HK-2 (cell line): ENCODE measurements at regions not wholly inside any gene's neighbourhood (a gene's known extent, or its start where the extent isn't known, plus 50 kb on each side); places are given as distances from the start of the nearest gene placed in this dataset.
"Not testable (repeated sequence)": the region's sequence is repeated elsewhere in the genome, so short reads cannot be mapped to it uniquely, and the experiment has no call there.

Experiments used
- DNase-seq: peaks from one replicate; pipeline ENCODE4 v3.0.0-alpha.2; 2018; ENCODE audit not compliant: unreplicated experiment

DNA sequence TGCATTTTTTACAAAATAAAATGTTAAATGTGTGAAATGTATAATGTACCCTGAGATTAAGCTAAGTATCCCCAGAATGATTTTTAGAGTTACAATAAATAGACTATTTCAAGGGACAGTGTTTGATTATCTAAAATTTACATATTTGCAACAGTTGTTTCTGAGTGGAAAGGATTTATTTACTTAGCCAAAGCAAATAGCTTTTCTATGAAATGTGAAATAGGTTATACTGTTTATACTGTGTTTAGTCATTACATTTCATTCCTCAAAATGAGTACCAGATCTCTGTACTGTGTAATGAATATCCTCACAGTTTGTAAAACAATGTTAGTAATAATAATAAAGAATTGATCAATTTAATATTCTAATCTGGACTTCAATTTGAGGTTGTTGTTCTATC is 1019.0 kb downstream of the NR2F1-AS1 start:
- no peak for DNase-seq

- no peak for DNase-seq
Observed at GRCh38 chr5:92561411-92561959, 1019.5 kb downstream of the NR2F1-AS1 start.

- DNase-seq: no peak
Observed at GRCh38 chr5:92560698-92561401, 1020.2 kb downstream of the NR2F1-AS1 start.

DNA sequence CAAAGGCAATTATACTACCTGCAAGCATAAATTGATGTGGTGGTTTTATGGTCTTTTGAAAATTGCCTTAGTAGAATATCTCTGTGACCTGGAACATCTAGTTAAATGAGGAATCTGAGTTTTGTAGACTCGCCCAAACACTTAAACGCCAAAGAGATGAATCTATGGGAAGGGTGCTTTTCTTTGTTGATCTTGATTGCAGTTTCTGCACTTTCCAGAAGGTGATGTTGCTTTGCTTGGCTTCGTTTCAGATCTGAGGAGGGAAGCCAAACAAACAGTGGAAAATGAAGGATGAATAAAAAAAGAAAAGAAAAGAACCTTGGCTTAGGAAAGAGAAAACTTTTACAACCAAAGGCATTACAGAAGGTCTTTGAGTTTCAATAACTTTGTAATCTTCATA is 1021.2 kb downstream of the NR2F1-AS1 start:
- DNase-seq: no peak

GRCh38 chr5:92559331-92559730 is 1021.7 kb downstream of the NR2F1-AS1 start:
- no peak for DNase-seq

DNA sequence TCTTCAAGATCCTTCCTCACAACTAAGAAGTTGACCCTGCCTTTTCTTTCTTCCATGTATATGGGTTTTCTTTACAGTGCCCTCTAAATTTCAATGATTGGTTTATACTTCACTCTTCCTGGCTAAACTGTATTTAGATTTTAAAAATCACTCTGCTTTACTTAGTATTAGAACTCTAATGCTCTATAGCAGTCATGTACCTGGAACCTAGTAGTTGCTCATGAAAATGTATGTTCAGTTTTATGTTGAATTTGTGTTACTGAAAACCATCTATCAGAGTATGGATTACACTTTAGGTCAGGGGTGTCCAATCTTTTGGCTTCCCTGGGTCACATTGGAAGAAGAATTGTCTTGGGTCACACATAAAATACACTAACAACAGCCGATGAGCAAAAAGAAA is 1024.3 kb downstream of the NR2F1-AS1 start:
- DNase-seq: no peak

- no peak for DNase-seq
Observed at GRCh38 chr5:92554447-92555085, 1026.5 kb downstream of the NR2F1-AS1 start.

DNA sequence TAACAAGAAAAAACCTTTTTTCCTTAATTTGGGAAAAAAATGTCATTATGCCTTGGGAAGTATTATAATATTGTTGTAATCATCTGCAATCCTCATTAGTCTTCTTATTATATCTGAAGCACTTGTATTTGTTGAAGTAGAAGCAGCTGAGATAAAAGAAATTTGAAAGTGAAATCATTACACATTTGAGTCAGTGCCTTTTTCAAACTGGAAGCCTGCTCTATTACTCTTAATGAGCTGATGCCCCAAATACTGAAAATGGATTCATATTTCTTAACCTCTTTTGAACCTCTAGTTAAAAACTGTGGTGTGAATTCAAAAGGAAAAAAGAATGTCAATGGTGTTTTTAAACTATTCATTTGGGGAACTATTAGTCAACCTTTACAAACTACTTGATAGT is 1027.7 kb downstream of the NR2F1-AS1 start:
- DNase-seq: no peak

- no peak for DNase-seq
Observed at GRCh38 chr5:92552206-92553160, 1028.5 kb downstream of the NR2F1-AS1 start.

DNA sequence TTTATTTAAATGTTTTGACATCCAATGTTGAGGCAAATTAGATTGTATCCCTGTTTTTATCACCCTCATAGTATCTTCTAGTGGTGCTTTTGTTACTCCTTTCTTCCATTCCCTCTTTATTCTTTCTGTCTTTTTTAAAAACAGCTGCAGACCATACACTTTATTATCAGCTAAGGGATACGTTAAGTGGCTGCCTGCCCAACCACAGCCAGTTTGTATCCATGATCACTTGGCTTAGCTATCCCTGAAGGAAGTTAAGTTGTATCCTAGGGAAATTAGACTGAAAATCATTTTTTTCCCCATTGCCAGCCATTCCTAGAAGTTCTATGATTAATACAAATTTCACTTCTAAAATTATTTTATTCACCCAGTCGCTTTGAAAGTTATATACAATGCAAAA is 1032.7 kb downstream of the NR2F1-AS1 start:
- no peak for DNase-seq

- DNase-seq: no peak
Observed at GRCh38 chr5:92544596-92544995, 1036.4 kb downstream of the NR2F1-AS1 start.

DNA sequence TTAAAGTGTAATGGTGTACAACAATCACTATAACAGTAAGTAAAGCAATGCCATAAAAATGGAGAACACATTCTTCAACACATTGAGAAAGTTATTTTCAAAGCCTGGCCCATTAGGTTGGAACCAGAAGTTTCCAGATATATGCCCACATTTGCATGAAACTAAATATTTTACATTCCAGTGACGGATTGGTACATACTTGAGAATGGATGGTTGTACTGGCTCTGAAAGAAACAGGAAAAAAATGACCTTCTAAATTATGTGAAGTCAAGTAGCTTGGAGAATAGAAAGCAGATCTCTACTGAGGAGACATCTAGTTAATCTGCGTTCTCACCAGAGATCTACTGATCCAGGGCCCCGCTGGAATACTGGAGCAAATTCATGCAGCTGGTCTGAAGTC is 1037.0 kb downstream of the NR2F1-AS1 start:
- no peak for DNase-seq

DNA sequence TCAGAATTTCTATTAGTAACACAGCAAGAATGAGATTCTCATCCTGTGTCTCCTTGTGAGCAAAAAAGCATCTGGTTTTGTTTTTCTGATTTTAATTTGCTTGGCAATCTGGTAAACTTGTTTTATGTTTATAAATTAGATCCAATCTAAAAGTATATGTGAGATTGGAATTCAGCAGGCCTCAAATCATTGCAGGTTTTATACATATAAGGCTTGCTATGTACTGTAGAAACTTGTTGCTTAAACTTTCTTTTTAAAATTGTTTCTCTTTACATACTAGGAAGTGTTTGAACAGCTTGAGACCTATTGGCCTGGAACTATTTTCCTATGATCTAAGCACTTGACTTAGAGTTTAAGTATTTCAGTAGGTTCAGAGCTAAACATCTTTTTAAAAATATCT is 1037.8 kb downstream of the NR2F1-AS1 start:
- DNase-seq: no peak

DNA sequence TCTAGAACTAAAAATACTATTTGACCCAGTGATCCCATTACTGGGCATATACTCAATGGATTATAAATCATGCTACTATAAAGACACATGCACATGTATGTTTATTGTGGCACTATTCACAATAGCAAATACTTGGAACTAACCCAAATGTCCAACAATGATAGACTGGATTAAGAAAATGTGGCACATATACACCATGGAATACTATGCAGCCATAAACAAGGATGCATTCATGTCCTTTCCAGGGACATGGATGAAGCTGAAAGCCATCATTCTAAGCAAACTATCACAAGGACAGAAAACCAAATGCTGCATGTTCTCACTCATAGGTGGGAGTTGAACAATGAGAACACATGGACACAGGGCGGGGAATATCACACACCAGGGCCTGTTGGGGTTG is 1039.0 kb downstream of the NR2F1-AS1 start:
- DNase-seq: not testable (repeated sequence)

DNA sequence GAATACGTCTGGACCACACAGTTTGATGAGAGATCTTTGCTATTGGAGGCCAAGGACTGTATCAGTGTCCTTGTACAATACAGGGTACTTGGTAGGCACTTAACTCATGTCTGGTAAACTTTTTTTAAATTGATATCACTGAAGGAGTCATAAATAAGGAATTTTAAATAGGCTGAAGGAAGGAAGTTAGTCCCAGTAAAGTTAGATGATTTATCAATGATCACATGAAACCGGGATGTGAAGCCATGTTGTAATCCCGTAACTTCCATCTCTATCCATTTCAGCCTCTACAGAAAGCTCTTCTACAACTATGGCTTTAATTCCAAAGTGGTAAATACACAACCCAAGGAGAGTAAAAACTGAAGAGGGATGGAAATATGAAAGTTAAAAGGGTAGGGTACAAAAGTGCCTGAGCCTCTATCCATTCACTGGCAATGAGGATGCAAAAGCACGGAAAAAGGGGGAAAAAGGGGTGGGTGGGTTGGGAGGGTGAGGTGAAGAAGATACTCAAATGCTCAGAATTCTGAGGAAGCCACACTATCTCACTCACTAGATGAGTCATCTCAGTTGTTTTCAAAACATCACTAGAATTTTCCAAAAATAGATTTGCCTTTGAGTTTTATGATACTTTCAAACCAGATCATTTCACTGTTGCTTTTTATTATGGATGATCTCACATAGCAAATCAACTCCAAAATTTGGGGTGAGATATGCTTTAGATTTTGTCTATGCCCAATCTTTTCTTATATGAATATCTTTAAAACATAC is 1053.5 kb downstream of the NR2F1-AS1 start:
- DNase-seq: no peak

DNA sequence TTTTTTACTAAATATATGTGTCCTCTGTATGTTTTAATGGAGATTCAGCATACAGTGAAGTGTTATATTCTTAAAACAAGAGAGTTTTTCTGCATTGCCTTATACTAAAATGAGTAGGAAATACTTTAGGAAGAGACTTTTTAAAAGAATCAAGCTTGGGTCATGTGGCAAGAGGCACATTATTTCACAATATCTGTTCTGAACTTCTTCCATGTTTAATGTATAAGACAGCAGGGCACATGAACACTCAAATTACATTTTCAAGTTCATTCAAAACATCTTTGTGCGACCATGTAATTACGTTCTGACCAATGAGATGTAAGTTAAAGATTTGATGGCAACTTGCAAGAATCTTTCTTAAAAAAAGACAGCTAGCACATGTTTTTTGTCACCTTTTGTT is 1055.9 kb downstream of the NR2F1-AS1 start:
- DNase-seq: no peak

DNA sequence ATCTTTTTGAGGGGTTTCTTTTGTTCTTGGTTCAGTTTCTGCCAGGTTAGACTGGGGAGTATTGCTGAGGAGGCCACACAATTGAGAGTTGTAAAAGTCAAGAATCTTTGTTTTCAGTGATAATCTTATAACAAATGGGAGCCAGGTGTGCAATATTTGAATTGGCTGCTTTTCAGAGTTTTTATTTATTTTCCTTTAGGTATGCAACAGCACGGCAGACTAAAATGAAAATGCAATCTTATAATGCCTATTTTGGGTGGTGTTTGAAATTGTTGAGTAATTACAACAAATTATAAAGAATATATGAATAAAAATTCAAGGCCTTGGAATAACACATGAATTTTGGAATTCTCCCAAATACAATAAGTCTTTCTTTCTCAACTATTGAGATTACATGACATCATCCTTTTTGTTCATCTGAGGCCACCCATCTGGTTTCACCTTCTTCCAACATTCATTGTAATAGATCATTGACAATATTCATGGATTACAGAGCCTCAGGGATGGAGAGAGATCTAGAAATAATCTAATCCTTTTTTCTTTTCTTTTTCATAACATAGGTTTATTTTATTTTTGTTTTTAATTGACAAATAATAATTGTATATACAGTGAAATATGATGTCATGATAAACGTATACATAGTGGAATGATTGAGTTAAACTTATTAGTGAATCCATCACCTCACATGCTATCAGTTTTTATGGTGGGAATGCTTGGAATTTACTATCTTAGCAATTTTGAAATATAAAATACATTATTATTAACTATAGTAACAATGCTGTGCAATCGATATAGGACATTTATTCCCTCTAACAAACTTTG is 1061.0 kb downstream of the NR2F1-AS1 start:
- DNase-seq: no peak

- peak; percentile 11 for DNase-seq
Observed at GRCh38 chr5:92518318-92518904, 1062.6 kb downstream of the NR2F1-AS1 start.

GRCh38 chr5:92514896-92515295 is 1066.1 kb downstream of the NR2F1-AS1 start:
- no peak for DNase-seq

- DNase-seq: no peak
Observed at GRCh38 chr5:92513067-92513466, 1068.0 kb downstream of the NR2F1-AS1 start.
